Thyroid gland (tissue), 4 donors: ENCODE measurements at regions not wholly inside any gene's neighbourhood (a gene's known extent, or its start where the extent isn't known, plus 50 kb on each side); places are given as distances from the start of the nearest gene placed in this dataset.

Experiments
- DNase-seq, 2 donors: peaks; one replicate each; pipeline ENCODE4 v3.0.0-alpha.2; 2019
- H3K27ac ChIP-seq, 3 donors: fragments of 200-600 bp; sonication (generic); 1 replicate in 2 of 3; 2 replicates in 1 of 3; pipeline ENCODE4 v1.5.1; 2016 to 2019; ENCODE audit warnings: mild to moderate bottlenecking in 1 of 3, moderate library complexity in 1 of 3
- H3K27me3 ChIP-seq: fragments of 200-600 bp; sonication (generic); one replicate; pipeline ENCODE4 v1.5.1; 2019
- H3K36me3 ChIP-seq, 2 donors: fragments of 200-600 bp; sonication (generic); one replicate each; pipeline ENCODE4 v1.5.1; 2016 to 2019
- H3K4me1 ChIP-seq, 2 donors: fragments of 200-600 bp; sonication (generic); one replicate each; pipeline ENCODE4 v1.5.1; 2017 to 2019
- H3K4me3 ChIP-seq, 3 donors: fragments of 200-600 bp; sonication (generic); replicated peaks in 1 of 3; 1 replicate in 2 of 3; 2 replicates in 1 of 3; pipeline ENCODE4 v1.5.1; 2016; ENCODE audit warnings: mild to moderate bottlenecking in 1 of 3
- H3K9me3 ChIP-seq: fragments of 200-600 bp; sonication (generic); one replicate; pipeline ENCODE4 v1.5.1; 2017
- POLR2A ChIP-seq, 2 donors: fragments of 450-650 bp; IDR thresholded peaks; one replicate each; pipeline ENCODE4 v1.6.1; 2017; ENCODE audit warnings: antibody characterized with exemption in 2 of 2, mild to moderate bottlenecking in 2 of 2, moderate library complexity in 1 of 2
- WGBS, 2 donors: methylation state at CpG; one replicate each; pipeline ENCODE4 v1.1.5; 2017; 5-methylcytosine and 5-hydroxymethylcytosine counted together
- intact Hi-C: fragments of 100-400 bp; cut with DNase I; formaldehyde crosslinking; loops from one replicate; pipeline ENCODE4 v1.15.1; 2023
- TF ChIP-seq, protein P1 (sequence below), 6 experiments: fragments of 200-600 bp in 3 of 6; fragments of 450-650 bp in 3 of 6; sonication (generic) in 3 of 6; IDR thresholded peaks; one replicate each; pipeline ENCODE4 v1.5.1; 2016 to 2019; ENCODE audit warnings: antibody characterized with exemption in 6 of 6, mild to moderate bottlenecking in 2 of 6, inconsistent platforms in 1 of 6, moderate library complexity in 1 of 6

DNA sequence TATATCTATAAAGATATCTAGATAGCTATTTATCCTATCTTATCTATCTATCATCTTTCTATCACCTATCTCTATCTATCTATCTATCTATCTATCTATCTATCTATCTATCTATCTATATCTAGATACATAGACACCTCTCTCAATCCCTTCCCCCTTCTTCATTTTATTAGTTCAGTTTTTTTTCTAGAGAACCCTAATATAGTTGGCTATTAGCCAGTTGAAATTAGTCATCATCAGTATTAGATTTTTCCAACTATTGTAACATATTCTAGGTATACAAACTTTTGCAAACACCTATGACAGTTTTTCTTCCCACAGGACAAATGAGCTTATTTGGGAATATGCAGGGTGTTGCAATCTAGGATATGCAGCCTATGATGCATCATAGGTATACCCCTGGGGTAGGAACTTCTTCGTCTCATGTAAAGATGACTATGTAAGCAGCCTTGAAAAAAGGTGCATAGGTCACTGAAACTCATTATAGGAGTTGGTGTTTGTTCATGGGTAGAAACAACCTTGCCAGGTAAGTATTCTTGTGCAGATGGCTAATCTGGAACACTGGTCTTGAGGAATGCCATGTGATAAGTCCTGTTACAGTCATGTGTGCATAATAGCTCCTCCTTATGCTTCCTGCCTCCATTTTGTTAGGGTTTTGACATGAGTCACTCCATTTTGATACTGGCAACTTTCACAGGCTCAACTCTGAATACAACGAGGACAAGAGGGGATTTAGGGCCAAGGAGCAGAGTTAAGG is 160.7 kb upstream of the ZSWIM2 start:
- WGBS, 2 donors = 79 to 83% methylated on average over 2 of the region's 2 CpGs
- TF ChIP-seq POLR2A (IDR thresholded peaks at IDR 0.05) = no peak
- TF ChIP-seq, protein P1, sequence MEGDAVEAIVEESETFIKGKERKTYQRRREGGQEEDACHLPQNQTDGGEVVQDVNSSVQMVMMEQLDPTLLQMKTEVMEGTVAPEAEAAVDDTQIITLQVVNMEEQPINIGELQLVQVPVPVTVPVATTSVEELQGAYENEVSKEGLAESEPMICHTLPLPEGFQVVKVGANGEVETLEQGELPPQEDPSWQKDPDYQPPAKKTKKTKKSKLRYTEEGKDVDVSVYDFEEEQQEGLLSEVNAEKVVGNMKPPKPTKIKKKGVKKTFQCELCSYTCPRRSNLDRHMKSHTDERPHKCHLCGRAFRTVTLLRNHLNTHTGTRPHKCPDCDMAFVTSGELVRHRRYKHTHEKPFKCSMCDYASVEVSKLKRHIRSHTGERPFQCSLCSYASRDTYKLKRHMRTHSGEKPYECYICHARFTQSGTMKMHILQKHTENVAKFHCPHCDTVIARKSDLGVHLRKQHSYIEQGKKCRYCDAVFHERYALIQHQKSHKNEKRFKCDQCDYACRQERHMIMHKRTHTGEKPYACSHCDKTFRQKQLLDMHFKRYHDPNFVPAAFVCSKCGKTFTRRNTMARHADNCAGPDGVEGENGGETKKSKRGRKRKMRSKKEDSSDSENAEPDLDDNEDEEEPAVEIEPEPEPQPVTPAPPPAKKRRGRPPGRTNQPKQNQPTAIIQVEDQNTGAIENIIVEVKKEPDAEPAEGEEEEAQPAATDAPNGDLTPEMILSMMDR (IDR thresholded peaks at IDR 0.05) = no peak

DNA sequence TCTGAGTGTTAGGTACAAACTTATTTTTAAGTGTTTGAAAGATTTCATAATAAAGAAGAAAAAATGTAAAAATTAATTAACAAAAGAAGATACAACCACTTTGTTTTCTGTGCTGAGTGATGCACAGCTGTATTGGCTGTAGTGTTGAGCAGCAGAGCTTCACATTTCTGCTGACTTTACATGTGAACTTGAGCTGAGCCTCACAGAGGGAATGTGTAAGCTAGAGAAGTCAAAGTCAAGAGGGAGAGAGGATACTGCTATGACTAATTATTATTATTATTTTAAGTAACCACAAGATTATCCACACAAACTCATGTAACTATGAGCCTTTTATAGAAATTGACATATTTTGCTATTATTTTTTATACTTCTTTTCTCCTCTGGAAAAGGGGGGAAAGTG is 159.1 kb upstream of the ZSWIM2 start:
- Histone ChIP-seq H3K4me3 (no peak overlapping the region), H3K9me3 (no peaks in the 10 kb centered on the region), H3K27me3 (no peaks in the 10 kb centered on the region), H3K4me1 (no peaks in the 10 kb centered on the region), H3K27ac (no peak overlapping the region), H3K36me3 (no peaks in the 10 kb centered on the region)
- no peak for DNase-seq
- intact Hi-C loops = no loop called here
- no peak for TF ChIP-seq POLR2A (IDR thresholded peaks at IDR 0.05)
- TF ChIP-seq, protein P1 (IDR thresholded peaks at IDR 0.05) = no peak

More for the DNA sequence above, 160.7 kb upstream of the ZSWIM2 start:
- intact Hi-C loops = no loop called here
- H3K27me3 ChIP-seq = no peaks in the 10 kb centered on the region
- H3K9me3 ChIP-seq = no peaks in the 10 kb centered on the region
- no peaks in the 10 kb centered on the region for H3K4me1 ChIP-seq
- H3K4me3 ChIP-seq = no peak overlapping the region
- no peaks in the 10 kb centered on the region for H3K36me3 ChIP-seq
- DNase-seq = no peak
- no peak overlapping the region for H3K27ac ChIP-seq

DNA sequence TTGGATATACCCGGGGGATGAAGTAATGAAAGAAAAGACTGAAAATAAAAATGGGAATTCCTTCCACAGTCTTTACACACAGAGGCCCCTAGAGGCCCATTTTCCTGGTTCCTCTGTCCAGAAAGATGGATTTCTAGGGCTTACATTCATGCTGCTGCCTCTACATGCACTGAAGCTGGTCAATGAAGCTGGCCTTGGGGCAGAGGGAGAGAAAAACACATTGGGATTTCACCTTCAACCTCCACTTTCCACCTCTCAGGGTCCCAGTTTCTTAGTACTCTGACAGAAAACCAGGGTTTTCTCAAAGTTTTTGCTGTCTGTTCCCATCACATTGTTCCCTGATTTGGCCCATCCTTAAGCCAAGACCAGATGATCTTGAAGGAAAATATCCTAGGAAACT is 154.6 kb upstream of the ZSWIM2 start:
- Histone ChIP-seq H3K4me1 (no peaks in the 10 kb centered on the region), H3K27me3 (no peaks in the 10 kb centered on the region), H3K27ac (no peak overlapping the region), H3K9me3 (no peaks in the 10 kb centered on the region), H3K36me3 (no peaks in the 10 kb centered on the region), H3K4me3 (no peak overlapping the region)
- no peak for DNase-seq
- TF ChIP-seq POLR2A (IDR thresholded peaks at IDR 0.05) = no peak
- TF ChIP-seq, protein P1 (IDR thresholded peaks at IDR 0.05) = no peak
- 68 to 71% methylated on average over 1 of the region's 1 CpG for WGBS, 2 donors
- intact Hi-C loops = no loop called here

DNA sequence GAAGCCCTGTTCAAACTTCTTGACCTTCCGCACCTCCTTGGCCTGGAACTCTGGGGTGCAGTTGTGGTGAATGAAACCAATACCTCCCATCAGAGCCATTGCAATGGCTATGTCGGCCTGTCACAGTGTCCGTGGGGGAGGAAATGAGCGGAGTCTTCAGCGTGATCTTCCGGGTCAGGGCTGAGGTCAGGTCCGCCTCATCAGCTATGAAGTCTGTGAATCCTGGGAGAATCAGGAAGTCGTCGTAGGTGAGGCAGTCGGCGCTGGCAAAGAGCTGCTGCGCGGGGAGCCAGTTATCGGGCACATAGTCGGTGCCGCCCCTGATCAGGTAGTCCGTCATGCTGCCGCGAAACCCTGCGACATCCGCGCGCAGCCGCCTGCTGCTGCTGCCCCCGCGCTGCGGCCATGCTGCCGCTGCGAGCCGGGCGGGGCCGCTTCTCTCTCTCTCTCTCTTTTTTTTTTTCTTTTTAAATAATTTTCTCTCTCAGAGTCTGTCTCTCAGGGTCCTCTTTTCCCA is 154.1 kb upstream of the ZSWIM2 start:
- H3K27ac ChIP-seq = no peak overlapping the region
- TF ChIP-seq POLR2A (IDR thresholded peaks at IDR 0.05) = no peak
- TF ChIP-seq, protein P1 (IDR thresholded peaks at IDR 0.05) = no peak
- no peaks in the 10 kb centered on the region for H3K27me3 ChIP-seq
- 68 to 83% methylated on average over 32 of the region's 32 CpGs for WGBS, 2 donors
- H3K4me1 ChIP-seq = no peaks in the 10 kb centered on the region
- no peak overlapping the region for H3K4me3 ChIP-seq
- H3K9me3 ChIP-seq = no peaks in the 10 kb centered on the region
- no peak for DNase-seq
- no peaks in the 10 kb centered on the region for H3K36me3 ChIP-seq
- intact Hi-C loops = no loop called here

DNA sequence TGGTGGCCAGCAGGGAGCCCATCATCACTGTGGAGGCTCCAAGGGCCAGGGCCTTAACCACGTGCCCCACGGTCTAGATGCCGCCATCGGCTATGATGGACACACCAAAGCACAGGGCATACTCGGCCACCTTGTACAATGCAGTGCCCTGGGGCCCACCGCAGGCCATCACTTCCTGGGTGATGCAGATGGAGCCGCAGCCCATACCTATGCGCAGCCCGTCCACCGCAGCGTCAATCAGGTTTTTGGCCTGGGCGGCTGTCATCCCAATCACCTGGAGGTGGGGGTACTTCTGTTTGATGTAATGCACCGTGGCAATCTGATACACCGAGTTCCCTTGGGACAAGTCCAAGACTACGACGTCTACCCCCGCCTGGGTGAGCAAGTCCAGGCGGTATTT is 153.3 kb upstream of the ZSWIM2 start:
- H3K9me3 ChIP-seq = no peaks in the 10 kb centered on the region
- H3K4me3 ChIP-seq = no peak overlapping the region
- no peaks in the 10 kb centered on the region for H3K36me3 ChIP-seq
- H3K27me3 ChIP-seq = no peaks in the 10 kb centered on the region
- WGBS, 2 donors = 97% methylated on average over 6 to 17 of the region's 18 CpGs
- intact Hi-C loops = no loop called here
- TF ChIP-seq POLR2A (IDR thresholded peaks at IDR 0.05) = no peak
- TF ChIP-seq, protein P1 (IDR thresholded peaks at IDR 0.05) = no peak
- H3K27ac ChIP-seq = no peak overlapping the region
- H3K4me1 ChIP-seq = no peaks in the 10 kb centered on the region
- no peak for DNase-seq
